ENCODE measurements at regions not wholly inside any gene's neighbourhood (a gene's known extent, or its start where the extent isn't known, plus 50 kb on each side); places are given as distances from the start of the nearest gene placed in this dataset.

- Histone ChIP-seq H3K27ac (no peak overlapping the region), H3K36me3 (ENCODE audit: insufficient read depth) (no peaks in the 10 kb centered on the region), H3K9ac (no peak overlapping the region), H2AFZ (ENCODE audit: low read depth) (no peak overlapping the region), H3K4me2 (no peak overlapping the region), H3K27me3 (ENCODE audit: insufficient read depth, low read depth) (no peaks in the 10 kb centered on the region), H3K79me2 (ENCODE audit: insufficient read depth, low read depth) (no peaks in the 10 kb centered on the region), H4K20me1 (ENCODE audit: insufficient read depth) (no peaks in the 10 kb centered on the region), H3K4me1 (ENCODE audit: low read depth, poor library complexity, severe bottlenecking) (peaks cover 8% of the 10 kb centered on the region), H3K4me3 (IDR thresholded peaks at IDR 0.05; ENCODE audit: insufficient read depth, low read depth, low read length) (no peak overlapping the region)
- no peak for TF ChIP-seq CTCF (conservative IDR thresholded peaks at IDR 0.05; ENCODE audit: low read depth, low read length)
These were observed 89.3 kb upstream of the MED13L start for GRCh38 chr12:116366824-116367223.

- H3K36me3 ChIP-seq (ENCODE audit: insufficient read depth) = no peaks in the 10 kb centered on the region
- H3K9ac ChIP-seq = no peak overlapping the region
- no peaks in the 10 kb centered on the region for H4K20me1 ChIP-seq (ENCODE audit: insufficient read depth)
- H2AFZ ChIP-seq (ENCODE audit: low read depth) = no peak overlapping the region
- no peaks in the 10 kb centered on the region for H3K4me1 ChIP-seq (ENCODE audit: low read depth, poor library complexity, severe bottlenecking)
- no peak overlapping the region for H3K4me2 ChIP-seq
- no peaks in the 10 kb centered on the region for H3K27me3 ChIP-seq (ENCODE audit: insufficient read depth, low read depth)
- TF ChIP-seq CTCF (conservative IDR thresholded peaks at IDR 0.05; ENCODE audit: low read depth, low read length) = no peak
- H3K79me2 ChIP-seq (ENCODE audit: insufficient read depth, low read depth) = no peaks in the 10 kb centered on the region
- H3K4me3 ChIP-seq (IDR thresholded peaks at IDR 0.05; ENCODE audit: insufficient read depth, low read depth, low read length) = no peak overlapping the region
- H3K27ac ChIP-seq = no peak overlapping the region
These were observed 91.0 kb upstream of the MED13L start for GRCh38 chr12:116368196-116369194.

GRCh38 chr12:116370004-116370404, 92.5 kb upstream of the MED13L start:
- H3K9ac ChIP-seq = no peak overlapping the region
- no peaks in the 10 kb centered on the region for H3K27me3 ChIP-seq (ENCODE audit: insufficient read depth, low read depth)
- no peak overlapping the region for H2AFZ ChIP-seq (ENCODE audit: low read depth)
- H4K20me1 ChIP-seq (ENCODE audit: insufficient read depth) = no peaks in the 10 kb centered on the region
- H3K36me3 ChIP-seq (ENCODE audit: insufficient read depth) = no peaks in the 10 kb centered on the region
- no peak overlapping the region for H3K4me2 ChIP-seq
- no peaks in the 10 kb centered on the region for H3K4me1 ChIP-seq (ENCODE audit: low read depth, poor library complexity, severe bottlenecking)
- H3K4me3 ChIP-seq (IDR thresholded peaks at IDR 0.05; ENCODE audit: insufficient read depth, low read depth, low read length) = no peak overlapping the region
- no peak overlapping the region for H3K27ac ChIP-seq
- TF ChIP-seq CTCF (conservative IDR thresholded peaks at IDR 0.05; ENCODE audit: low read depth, low read length) = no peak
- H3K79me2 ChIP-seq (ENCODE audit: insufficient read depth, low read depth) = no peaks in the 10 kb centered on the region

GRCh38 chr12:116370886-116371580, 93.5 kb upstream of the MED13L start:
- Histone ChIP-seq H3K9ac (no peak overlapping the region), H3K4me2 (no peak overlapping the region), H4K20me1 (ENCODE audit: insufficient read depth) (no peaks in the 10 kb centered on the region), H3K4me3 (IDR thresholded peaks at IDR 0.05; ENCODE audit: insufficient read depth, low read depth, low read length) (no peak overlapping the region), H2AFZ (ENCODE audit: low read depth) (no peak overlapping the region), H3K36me3 (ENCODE audit: insufficient read depth) (no peaks in the 10 kb centered on the region), H3K27ac (no peak overlapping the region), H3K79me2 (ENCODE audit: insufficient read depth, low read depth) (no peaks in the 10 kb centered on the region), H3K4me1 (ENCODE audit: low read depth, poor library complexity, severe bottlenecking) (no peaks in the 10 kb centered on the region), H3K27me3 (ENCODE audit: insufficient read depth, low read depth) (no peaks in the 10 kb centered on the region)
- TF ChIP-seq CTCF (conservative IDR thresholded peaks at IDR 0.05; ENCODE audit: low read depth, low read length) = no peak

Measured in KMS-11 (cell line).